Ecto neural progenitor cell (in vitro differentiated cells): ENCODE measurements at regions not wholly inside any gene's neighbourhood (a gene's known extent, or its start where the extent isn't known, plus 50 kb on each side); places are given as distances from the start of the nearest gene placed in this dataset.
"Not testable (repeated sequence)": the region's sequence is repeated elsewhere in the genome, so short reads cannot be mapped to it uniquely, and the experiment has no call there.

Experiments
- DNase-seq: peaks from one replicate; pipeline ENCODE4 v3.0.0-alpha.2; 2018; ENCODE audit warnings: low spot score

DNA sequence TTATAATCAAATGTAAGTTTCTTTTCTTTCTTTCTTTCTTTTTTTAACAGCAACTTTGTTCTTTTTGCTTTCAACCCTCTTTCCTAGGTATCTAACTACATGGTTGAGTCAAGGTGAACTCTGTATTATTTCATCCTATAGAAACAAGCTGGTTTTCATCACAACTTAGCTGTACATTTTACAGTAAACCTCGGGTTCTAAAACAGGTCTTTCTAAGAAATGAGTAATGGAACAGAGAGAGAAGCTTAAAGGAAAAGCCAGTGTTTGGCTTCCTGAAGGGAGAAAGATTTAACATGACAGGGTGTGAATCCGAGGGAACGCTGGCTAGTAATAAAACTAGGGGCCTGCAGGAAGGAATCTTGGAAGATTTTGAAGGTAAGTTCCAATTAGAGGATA lies 143.4 kb upstream of the ITGB1 start:
- DNase-seq = no peak

DNA sequence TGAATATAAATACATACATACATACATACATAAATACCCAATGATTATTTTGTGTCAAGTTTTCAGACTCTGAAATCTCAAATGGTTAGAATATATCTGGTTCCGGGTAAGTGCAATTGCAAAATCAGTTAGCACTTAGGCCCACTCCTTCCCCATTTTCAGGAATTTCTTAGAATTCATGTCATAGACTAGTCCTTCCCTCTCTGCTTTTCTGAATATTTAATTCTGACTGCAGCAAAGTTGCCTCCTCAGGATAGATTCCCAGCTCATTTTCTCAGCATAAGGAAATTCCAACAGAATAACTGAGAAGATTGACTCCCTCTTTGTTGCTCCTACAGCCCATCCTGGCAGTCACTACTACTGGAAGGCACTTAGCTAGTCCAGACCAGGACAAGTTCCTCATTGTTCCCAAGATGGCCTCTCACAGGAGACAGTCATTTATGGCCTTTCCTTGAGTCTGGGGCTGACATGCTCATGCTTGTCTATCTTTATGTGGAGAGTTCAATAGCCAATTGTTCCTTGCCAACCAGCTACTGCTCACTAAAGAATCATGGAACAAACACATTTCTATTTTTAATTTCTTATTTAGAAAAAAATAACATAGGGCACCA lies 142.9 kb upstream of the ITGB1 start:
- DNase-seq = no peak

DNA sequence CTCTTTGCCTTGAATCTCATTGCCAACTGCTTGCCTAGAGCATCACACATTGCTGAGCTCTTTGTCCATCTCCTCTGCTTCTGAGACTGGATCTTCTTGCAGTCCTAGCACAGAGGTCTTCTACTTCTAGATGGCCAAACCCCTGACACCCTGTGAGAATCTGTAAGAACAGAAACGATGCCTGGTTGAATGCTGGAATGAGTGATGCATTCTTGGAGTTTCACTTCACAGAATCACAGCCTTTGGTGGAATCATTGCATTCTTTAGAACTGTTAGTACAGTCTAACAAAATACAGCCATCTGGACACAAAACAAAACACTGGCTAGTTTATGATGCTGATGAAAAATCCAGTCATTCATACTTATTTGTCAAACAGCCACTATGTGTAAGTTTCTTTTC lies 141.7 kb upstream of the ITGB1 start:
- no peak for DNase-seq

DNA sequence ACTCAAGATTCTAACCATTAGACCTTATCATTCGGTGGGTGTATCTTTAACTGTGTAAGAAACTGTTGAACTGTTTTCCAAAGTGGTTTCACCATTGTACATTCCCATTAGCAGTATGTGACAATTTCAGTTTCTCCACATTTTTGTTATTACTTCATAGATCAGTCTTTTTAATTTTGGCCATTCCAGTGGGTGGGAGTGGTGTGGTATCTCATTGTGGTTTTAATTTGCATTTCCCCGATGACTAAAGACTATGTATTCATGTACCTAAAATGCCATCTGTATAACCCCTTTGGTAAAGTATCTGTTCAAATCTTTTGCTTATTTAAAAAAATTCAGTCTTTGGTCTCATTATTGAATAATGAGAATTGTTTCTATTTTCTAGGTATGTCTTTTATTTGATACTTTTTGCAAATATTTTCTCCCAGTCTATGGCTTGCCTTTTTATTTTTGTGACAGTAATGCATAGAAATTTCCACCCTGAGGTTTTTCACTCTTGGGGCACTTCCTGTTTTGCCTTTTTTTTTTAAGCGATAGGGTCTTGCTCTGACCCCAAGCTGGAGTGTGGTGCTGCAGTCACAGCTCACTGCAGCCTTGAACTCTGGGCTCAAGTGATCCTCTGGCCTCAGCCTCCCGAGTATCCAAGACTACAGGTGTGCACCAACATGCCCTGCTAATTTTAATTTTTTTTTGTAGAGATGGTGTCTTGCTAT lies 141.1 kb upstream of the ITGB1 start:
- DNase-seq = no peak

DNA sequence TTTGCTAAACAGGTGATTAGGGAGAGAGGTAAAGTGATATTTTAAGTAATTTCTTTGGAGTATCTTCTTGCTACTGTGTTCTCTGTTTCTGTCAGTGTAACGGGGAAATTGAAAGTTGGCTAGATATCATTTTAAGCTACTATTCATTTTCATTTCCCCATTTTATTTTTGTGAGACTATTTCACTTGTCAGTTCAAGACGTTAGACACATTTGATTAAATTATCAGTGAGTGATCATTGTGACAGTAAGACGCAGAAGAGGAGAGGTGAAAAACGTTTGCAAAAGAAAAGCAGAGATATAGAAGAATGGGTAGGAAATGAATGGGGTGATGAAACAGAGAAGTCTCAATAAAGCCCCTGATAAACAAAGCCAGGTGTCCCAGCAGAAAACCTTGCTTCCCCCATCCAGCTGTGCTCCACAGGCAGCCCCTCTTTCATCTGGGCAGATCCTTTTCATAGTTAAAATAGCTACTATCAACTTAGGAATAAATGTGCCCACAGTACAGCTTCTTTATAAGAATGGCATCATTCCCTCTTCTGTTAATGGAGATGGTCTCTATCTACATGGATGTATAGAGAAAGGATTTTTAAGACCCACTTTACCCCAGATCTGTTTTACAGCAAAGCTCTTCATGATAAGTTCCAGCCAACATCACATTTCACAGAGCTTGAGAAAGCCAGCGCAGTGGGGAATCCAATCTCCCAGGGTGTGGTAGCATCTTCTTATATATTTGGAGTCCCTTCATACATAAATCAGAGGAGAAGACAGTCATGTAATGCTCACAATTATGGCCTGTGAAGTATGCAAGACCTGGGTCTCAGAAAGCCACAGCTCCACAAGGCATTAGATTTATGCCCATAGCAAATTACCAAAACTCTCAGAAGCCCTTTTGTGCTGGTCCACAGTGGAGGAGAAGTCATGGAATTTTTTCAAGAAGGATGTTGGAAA lies 138.1 kb upstream of the ITGB1 start:
- no peak for DNase-seq

DNA sequence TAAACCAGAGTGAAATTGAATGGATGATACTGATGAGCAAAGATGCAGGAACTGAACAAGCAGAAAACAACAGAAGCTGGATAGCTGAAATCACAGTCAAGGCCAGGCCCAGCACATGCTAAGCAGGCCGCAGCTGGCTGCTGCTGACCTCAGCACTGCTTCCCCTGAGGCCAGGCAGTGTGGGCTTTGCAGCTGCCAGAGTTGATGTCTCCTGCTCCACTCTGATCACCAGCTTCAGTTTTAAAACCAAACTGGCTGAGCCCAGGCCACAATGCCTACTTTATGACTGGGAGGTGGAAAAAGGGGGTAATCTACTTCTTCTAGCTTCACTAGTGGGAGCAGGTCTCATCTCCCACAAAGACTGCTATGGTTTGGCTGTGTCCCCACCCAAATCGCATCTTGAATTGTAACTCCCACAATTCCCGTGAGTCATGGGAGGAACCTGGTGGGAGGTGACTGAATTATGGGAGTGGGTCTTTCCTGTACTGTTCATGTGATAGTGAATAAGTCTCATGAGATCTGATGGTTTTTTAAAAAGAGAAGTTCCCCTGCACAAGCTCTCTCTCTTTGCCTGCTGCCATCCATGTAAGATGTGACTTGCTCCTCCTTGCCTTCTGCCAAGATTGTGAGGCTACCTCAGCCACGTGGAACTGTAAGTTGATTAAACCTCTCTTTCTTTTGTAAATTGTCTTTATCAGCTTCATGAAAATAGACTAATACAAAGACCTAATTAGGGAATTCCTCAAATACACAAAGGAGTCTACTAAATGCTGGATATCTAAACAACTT lies 136.4 kb upstream of the ITGB1 start:
- DNase-seq = no peak

DNA sequence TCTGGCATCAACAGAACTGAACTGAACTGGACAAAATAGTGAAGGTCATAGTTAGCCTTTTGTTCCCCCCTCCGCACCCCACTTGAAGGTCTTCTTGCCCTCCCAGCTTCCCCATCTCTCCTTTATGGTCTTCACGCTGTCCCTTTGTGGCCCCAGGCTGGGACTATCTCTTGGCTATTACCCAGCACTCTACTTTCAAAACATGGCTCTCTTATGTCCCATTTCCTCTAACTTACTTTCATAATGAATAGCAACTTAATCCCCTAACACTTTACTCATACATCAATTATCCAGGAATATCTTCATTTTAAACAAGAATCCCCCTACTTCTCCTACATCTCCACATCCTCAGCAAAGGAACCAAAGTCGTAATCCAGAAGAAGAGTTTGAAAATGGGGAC lies 135.3 kb upstream of the ITGB1 start:
- no peak for DNase-seq

DNA sequence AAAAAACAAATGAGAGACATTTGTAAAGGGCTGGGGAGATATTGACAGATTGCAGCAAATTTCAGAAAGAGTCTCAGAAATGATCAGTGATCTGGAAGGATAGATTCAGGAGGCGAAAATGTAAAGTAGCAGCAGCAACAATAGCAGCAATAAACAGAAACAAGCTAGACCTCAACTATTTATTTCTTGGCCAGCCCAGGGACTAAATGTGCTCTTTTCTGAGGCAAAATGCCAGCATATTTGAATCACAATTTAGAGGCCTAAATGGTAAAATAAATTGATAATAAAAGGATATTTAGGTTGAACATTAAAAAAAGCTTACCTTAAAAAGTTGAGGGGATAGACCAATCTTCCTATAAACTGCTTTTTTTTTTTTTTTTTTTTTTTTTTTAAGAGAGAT lies 134.6 kb upstream of the ITGB1 start:
- DNase-seq = no peak

DNA sequence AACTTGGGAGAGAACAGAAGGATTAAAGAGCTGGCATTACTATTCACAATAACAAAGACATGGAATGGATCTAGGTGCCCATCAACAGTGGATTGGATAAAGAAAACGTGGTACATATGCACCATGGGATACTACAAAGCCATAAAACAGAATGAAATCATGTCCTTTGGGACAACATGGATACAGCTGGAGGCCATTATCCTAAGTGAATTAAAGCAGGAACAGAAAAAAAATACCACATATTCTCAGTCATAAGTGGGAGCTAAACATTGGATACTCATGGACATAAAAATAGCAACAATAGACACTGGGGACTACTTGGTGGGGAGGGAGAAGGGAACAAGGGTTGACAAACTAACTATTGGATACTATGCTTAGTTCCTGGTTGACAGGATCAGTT lies 133.2 kb upstream of the ITGB1 start:
- no peak for DNase-seq

DNA sequence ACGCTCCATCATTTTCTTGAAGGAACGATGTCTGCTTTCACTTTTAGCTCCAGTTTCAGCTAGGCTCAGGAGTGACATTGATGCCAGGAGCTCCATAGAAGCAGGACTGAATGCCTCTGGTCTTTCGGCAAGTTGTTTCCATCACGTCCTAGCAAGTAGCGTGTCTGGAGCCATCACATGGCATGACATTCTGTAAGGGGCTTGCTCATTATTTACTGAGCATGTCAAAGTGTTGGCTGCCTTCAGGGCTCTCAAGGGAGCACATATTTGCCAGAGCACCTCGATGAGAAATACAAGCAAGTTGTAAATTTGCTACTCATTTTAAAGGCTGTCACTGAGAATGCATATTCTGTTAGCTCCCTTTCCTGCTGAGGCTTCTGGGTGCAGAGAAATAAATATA lies 131.0 kb upstream of the ITGB1 start:
- DNase-seq = no peak

DNA sequence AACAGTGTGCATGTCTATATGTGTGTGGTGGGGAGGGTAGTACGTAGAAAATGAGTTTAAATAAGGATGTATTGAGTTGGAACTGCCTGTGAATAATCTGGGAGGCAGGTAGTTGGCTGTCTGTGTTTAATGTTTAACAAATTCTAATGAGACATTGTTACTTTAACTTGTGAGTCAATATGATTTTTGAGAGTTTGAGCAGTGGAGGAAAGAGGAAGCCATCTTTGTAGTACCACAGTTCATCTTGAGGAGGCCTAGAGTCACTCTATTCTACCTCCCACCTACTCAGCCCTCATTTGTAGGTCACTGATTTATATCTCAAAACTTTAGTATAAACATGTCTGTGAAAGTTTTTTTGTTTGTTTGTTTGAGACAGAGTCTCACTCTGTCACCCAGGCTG lies 129.9 kb upstream of the ITGB1 start:
- no peak for DNase-seq

DNA sequence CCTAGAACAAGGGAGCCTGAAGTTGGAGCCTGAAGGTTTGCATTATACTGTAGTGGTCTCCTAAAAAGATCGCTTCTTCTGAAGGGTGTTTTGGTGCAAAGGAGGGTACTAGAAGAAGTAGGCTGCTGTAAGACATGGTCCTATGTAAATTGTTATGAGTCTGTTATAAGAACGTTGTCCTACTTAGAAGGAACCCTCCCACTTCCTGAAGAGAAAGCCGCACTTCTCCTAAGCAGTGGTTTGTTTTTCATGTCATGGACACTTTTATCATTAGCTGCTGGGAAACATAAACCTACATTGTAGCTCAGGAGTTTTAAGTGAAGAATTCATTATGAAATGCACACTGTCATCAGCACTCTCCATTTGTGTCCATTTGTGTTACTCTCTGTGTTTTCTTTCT lies 129.1 kb upstream of the ITGB1 start:
- no peak for DNase-seq

DNA sequence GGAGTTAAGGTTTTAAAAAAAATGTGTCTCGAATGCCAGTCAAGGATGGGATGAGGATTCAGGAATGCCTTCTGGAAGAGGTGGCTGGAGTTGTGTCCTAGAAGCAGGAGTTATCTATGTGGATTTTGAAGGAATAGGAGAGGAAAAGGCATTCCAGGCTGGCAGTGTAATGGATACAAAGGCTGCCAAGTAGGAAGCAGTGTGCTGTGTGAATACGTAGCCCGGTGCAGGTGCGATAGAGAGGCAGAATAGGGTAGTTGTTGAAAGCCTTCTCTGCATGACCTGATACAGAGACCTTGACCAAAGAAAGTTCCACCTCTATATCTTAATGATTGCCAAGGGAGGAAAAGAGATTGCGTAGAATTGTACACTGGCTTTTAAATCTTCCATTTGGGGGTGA lies 128.1 kb upstream of the ITGB1 start:
- no peak for DNase-seq

DNA sequence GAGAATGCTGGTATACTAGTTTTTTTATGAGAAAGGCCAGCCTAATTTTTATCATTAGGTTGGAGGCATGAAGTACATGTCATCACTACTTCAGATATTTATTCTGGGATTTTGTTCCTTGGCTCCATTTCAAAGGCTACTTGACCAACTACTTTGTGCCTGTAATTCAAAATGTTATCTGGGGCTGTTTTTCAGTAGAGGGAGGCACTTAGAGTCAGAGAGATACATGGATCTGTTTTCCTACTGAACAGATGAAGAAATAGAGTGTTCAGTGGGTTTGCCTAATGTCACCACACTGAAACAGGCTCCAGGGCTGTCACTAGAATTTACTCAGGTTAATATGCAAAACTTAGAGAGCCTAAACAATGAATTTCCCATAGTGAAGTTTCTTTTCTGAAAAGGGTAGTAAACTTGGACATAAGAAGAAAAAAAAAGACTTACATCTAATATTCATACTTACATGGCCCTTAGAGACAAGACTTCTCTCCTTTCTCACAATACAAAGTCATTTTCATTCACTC lies 127.3 kb upstream of the ITGB1 start:
- DNase-seq = no peak

DNA sequence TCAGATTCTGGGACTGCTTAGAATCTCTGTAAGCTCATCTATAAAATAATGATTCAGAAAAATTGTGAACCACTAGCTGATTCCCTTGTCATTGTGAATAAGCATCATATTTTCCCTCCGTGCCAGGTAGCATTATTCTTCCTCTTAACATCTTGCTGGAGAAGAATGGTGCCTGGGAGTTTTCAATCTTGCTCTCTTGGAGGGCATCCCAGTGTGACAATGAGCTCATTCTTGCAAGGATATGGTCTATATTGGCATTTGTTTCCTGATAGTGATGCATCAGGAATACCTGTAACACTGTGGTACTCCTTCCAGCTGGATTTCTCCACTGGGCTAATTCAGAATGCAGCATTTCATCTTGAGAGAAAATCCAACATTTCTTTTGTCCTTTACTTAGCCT lies 126.4 kb upstream of the ITGB1 start:
- DNase-seq = no peak

DNA sequence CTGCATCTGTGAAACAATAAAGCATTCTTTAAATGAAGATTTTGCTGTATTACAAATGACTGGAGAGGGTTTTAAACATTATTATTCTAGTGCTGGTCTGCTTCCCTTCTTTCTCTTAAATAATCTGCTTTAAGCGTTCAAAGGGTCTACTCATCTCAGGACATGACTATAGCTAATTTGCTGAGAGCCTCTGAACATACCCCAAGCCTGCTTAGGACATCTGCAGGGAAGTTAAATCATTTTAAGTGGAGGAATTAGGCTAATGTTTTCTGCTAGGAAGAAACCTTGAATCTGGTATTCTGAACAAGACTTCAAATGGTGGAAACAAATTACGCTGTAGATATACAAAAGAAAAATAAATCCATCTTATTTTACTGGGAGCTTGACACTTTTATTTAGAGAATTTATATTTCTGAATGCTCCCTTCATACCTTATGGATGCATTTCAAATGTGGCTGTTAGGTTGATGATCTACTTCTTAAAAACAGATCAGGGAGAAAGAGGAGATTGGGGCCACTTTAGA lies 124.4 kb upstream of the ITGB1 start:
- no peak for DNase-seq

DNA sequence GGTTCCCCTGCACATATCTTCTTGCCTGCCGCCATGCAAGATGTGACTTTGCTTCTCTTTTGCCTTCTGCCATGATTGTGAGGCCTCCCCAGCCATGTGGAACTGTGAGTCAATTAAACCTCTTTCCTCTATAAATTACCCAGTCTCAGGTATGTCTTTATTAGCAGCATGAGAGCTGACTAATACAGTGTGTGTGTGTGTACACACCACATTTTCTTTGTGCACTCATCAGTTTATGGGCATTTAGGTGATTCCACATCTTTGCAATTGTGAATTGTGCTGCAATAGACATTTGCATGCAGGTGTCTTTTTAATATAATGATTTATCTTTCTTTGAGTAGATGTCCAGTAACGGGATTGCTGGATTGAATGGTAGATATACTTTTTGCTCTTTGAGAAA lies 122.4 kb upstream of the ITGB1 start:
- not testable (repeated sequence) for DNase-seq

DNA sequence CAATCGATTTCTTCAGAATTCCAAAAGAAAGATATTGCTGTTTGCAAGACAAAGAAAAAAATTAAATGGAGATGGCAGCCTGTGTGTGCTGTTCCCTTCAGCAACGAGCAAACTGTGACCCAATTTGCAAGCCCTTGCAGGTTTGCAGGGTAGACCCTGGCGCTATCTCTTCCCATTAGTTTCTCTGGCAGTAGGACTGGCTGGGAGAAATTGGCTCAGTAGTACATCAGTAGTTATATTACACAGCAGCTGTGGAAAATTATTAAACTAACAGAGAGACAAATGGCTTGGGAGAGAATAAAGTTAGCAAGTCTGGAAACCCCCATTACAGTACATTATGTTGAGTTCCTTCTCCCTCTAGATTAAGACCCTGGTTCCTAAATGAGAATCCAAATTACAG lies 116.4 kb upstream of the ITGB1 start:
- no peak for DNase-seq

DNA sequence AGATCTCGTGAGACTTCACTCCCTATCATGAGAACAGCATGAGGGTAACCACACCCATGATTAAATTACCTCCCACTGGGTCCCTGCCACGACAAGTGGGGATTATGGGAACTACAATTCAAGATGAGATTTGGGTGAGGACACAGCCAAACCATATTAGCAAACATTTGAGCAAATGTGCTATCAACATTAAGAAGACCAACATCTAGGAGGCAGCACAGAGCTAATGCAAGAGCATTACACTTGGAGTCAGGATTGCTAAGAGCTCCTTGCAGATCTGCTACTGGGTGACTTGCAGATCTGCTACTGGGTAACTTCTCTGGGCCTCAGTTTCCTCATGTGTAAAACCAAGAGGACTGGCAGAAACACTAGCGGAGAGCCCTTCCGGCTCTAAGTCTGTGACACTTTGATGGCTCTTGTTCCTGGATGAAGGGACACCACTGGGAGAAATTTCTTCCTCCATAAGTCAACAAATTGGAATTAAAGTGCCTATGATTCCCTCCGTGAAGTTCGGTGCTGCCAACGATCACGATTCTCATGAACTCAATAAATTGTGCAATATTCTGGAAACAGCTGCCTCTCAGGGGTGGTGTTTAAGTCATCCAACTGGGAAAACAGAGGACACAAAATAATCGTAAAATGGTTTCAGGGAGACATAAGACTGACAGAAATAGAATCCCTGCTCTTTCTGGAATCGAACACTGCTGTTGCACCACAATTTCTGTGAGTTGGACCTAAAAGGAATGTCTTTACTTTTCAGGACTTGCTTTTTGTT lies 115.8 kb upstream of the ITGB1 start:
- no peak for DNase-seq

DNA sequence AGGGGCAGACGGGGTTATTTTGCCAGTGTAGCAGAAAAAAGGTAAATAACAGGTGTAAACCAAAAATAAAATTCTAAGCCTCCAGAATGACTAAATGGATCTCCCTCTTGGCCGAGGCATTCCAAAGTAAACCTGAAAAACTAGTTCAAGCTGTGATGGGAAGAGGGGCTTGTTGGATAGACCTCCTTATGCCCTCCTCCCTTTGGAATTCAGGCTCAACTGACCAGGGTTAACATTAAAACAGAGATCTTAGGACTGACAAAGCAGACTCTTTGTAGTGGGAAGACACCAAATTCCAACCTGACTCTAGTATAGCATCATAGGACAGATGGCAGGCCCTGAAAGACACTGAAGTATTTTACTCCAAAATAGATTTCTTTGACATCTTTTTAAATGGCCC lies 113.8 kb upstream of the ITGB1 start:
- no peak for DNase-seq

DNA sequence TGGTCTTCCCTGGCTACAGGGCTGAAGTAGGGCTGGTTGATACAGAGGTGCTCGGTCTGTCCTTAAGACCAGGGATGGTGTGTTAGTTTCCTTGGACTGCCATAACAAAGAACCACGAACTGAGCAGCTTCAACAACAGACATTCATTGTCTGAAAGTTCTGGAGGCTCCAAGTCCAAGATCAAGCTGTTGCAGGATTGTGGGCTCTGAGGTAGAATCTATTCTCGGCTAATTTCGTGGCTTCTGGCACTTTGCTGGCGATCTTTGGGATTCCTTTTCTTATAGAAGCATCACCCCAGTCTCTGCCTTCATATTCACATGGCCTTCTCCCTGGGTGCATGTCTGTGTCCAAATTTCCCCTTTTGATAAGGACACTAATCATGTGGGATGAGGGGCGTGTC lies 112.1 kb upstream of the ITGB1 start:
- no peak for DNase-seq
